H1 (cell line): ENCODE measurements at regions not wholly inside any gene's neighbourhood (a gene's known extent, or its start where the extent isn't known, plus 50 kb on each side); places are given as distances from the start of the nearest gene placed in this dataset.

ENCODE experiments used
- CTCF ChIA-PET: fragments of 300-600 bp; sonication (Branson Sonifier 250); formaldehyde crosslinking; loops from one replicate; lab custom pipeline; 2021; ENCODE audit not compliant: partially characterized antibody; lab: Charles Lee
- POLR2A ChIA-PET: fragments of 300-600 bp; sonication (Branson Sonifier 250); formaldehyde crosslinking; loops from one replicate; lab custom pipeline; 2021; ENCODE audit warnings: inconsistent platforms; ENCODE audit not compliant: partially characterized antibody; lab: Charles Lee
- DNase-seq, 2 experiments: peaks; one replicate each; pipeline versions ENCODE4 v3.0.0 to v3.0.0-alpha.2; 2010 to 2022; ENCODE audit warnings: low spot score in 2 of 2, low read depth in 1 of 2, mixed read lengths in 1 of 2
- FAIRE-seq: peaks from 2 replicates; lab custom pipeline; 2011; peaks lifted over from hg19 to GRCh38; lab: Jason Lieb, UNC
- H2AFZ ChIP-seq: 2 replicates; pipeline ENCODE4 v1.8.1; 2012; ENCODE audit warnings: low read length, inconsistent platforms
- H2AK5ac ChIP-seq: 2 replicates; pipeline ENCODE4 v1.6.1; 2013; ENCODE audit warnings: low read depth, low read length
- H2BK120ac ChIP-seq: replicated peaks from 2 replicates; pipeline ENCODE3; 2013; ENCODE audit warnings: low read depth, low read length, inconsistent platforms
- H2BK12ac ChIP-seq: 2 replicates; pipeline ENCODE4 v1.6.1; 2013; ENCODE audit warnings: low read depth, low read length
- H2BK15ac ChIP-seq: 2 replicates; pipeline ENCODE4 v1.6.1; 2013; ENCODE audit warnings: low read length
- H2BK20ac ChIP-seq: 2 replicates; pipeline ENCODE4 v1.6.1; 2013; ENCODE audit warnings: low read length
- H2BK5ac ChIP-seq: 2 replicates; pipeline ENCODE4 v1.6.1; 2013; ENCODE audit warnings: low read depth, low read length
- H3K14ac ChIP-seq: 2 replicates; pipeline ENCODE4 v1.6.1; 2013; ENCODE audit warnings: inconsistent platforms; ENCODE audit not compliant: insufficient read length
- H3K18ac ChIP-seq: 2 replicates; pipeline ENCODE4 v1.6.1; 2013; ENCODE audit warnings: low read length; ENCODE audit errors: extremely low read depth
- H3K23ac ChIP-seq: 2 replicates; pipeline ENCODE4 v1.6.1; 2013; ENCODE audit warnings: inconsistent platforms; ENCODE audit not compliant: insufficient read length
- H3K23me2 ChIP-seq: 2 replicates; pipeline ENCODE4 v1.6.1; 2013; ENCODE audit warnings: low read depth, low read length
- H3K27ac ChIP-seq: 2 replicates; pipeline ENCODE4 v1.6.1; 2011; ENCODE audit warnings: low read depth, low read length, inconsistent platforms
- H3K27me3 ChIP-seq, 4 experiments: replicated peaks in 1 of 4; 1 replicate in 1 of 4; 2 replicates in 3 of 4; pipeline versions ENCODE4 v1.6.1 to v1.8.1; 2011 to 2013; ENCODE audit warnings: low read length in 3 of 4, mild to moderate bottlenecking in 3 of 4, inconsistent platforms in 2 of 4, mixed read lengths in 2 of 4, moderate library complexity in 1 of 4; ENCODE audit not compliant: control insufficient read depth in 3 of 4, insufficient read depth in 3 of 4; ENCODE audit errors: extremely low read depth in 1 of 4
- H3K36me3 ChIP-seq, 4 experiments: 2 replicates each; pipeline versions ENCODE4 v1.6.1 to v1.8.1; 2011 to 2013; ENCODE audit warnings: mild to moderate bottlenecking in 4 of 4, low read length in 3 of 4, moderate library complexity in 2 of 4, control low read depth in 1 of 4, inconsistent platforms in 1 of 4; ENCODE audit not compliant: insufficient read depth in 4 of 4, control insufficient read depth in 2 of 4
- H3K4ac ChIP-seq: replicated peaks from 2 replicates; pipeline ENCODE3; 2013; ENCODE audit warnings: low read length, low read depth, mixed read lengths, inconsistent platforms; ENCODE audit not compliant: insufficient read length
- H3K4me1 ChIP-seq, 4 experiments: replicated peaks in 1 of 4; 1 replicate in 1 of 4; 2 replicates in 3 of 4; pipeline versions ENCODE4 v1.6.1 to v1.8.1; 2011 to 2013; ENCODE audit warnings: low read length in 3 of 4, inconsistent platforms in 2 of 4, mixed read lengths in 1 of 4; ENCODE audit not compliant: insufficient read depth in 4 of 4, control insufficient read depth in 3 of 4
- H3K4me2 ChIP-seq, 2 experiments: 2 replicates each; pipeline versions ENCODE4 v1.6.1 to v1.8.1; 2011 to 2013; ENCODE audit warnings: low read depth in 2 of 2, low read length in 2 of 2, control low read depth in 1 of 2, inconsistent platforms in 1 of 2, mild to moderate bottlenecking in 1 of 2; ENCODE audit not compliant: insufficient read depth in 1 of 2
- H3K4me3 ChIP-seq, 4 experiments: fragments of 200-600, 300-600 bp in 1 of 4; sonication (generic), shearing (Covaris generic), sonication (Bioruptor Twin) in 1 of 4; 2 replicates each; pipeline versions ENCODE4 v1.5.1 to v1.8.1; 2011 to 2016; ENCODE audit warnings: low read length in 4 of 4, low read depth in 3 of 4, control low read depth in 2 of 4, inconsistent platforms in 2 of 4, mild to moderate bottlenecking in 2 of 4, mixed read lengths in 1 of 4, moderate library complexity in 1 of 4; ENCODE audit not compliant: insufficient read depth in 2 of 4; ENCODE audit errors: extremely low read depth in 1 of 4
- H3K56ac ChIP-seq: replicated peaks from 2 replicates; pipeline ENCODE3; 2013; ENCODE audit warnings: low read depth, mild to moderate bottlenecking, mixed read lengths, low read length, inconsistent platforms; ENCODE audit not compliant: insufficient read length
- H3K79me1 ChIP-seq: 2 replicates; pipeline ENCODE4 v1.6.1; 2013; ENCODE audit warnings: low read depth, low read length, control low read depth
- H3K79me2 ChIP-seq, 2 experiments: 2 replicates each; pipeline versions ENCODE4 v1.6.1 to v1.8.1; 2012 to 2013; ENCODE audit warnings: low read length in 2 of 2, mild to moderate bottlenecking in 2 of 2, inconsistent platforms in 1 of 2; ENCODE audit not compliant: insufficient read depth in 2 of 2, control insufficient read depth in 1 of 2
- H3K9ac ChIP-seq, 4 experiments: replicated peaks in 1 of 4; 1 replicate in 1 of 4; 2 replicates in 3 of 4; pipeline versions ENCODE4 v1.6.1 to v1.8.1; 2011 to 2013; ENCODE audit warnings: low read depth in 3 of 4, low read length in 3 of 4, control low read depth in 2 of 4, mild to moderate bottlenecking in 2 of 4, moderate library complexity in 2 of 4, inconsistent platforms in 1 of 4; ENCODE audit errors: extremely low read depth in 1 of 4
- H3K9me3 ChIP-seq, 2 experiments: 2 replicates each; pipeline versions ENCODE4 v1.6.1 to v1.8.1; 2012 to 2013; ENCODE audit warnings: mild to moderate bottlenecking in 2 of 2, moderate library complexity in 2 of 2, control low read depth in 1 of 2, inconsistent platforms in 1 of 2, low read depth in 1 of 2, low read length in 1 of 2, mixed read lengths in 1 of 2; ENCODE audit not compliant: insufficient read depth in 2 of 2
- H4K20me1 ChIP-seq, 2 experiments: replicated peaks in 1 of 2; 2 replicates each; pipeline versions ENCODE3 to v1.8.1; 2011 to 2013; ENCODE audit warnings: inconsistent platforms in 2 of 2, low read length in 2 of 2, mild to moderate bottlenecking in 1 of 2; ENCODE audit not compliant: insufficient read depth in 2 of 2, control insufficient read depth in 1 of 2
- H4K5ac ChIP-seq: 2 replicates; pipeline ENCODE4 v1.6.1; 2013; ENCODE audit warnings: low read length, low read depth, mixed read lengths, inconsistent platforms; ENCODE audit not compliant: insufficient read length
- H4K8ac ChIP-seq: 2 replicates; pipeline ENCODE4 v1.8.0; 2013; ENCODE audit warnings: mild to moderate bottlenecking, moderate library complexity, low read length, inconsistent platforms; ENCODE audit not compliant: insufficient read depth; ENCODE audit errors: extremely low read depth
- H4K91ac ChIP-seq: replicated peaks from 2 replicates; pipeline ENCODE3; 2013; ENCODE audit warnings: low read length, mixed read lengths, inconsistent platforms; ENCODE audit not compliant: insufficient read length
- BACH1 ChIP-seq: IDR thresholded peaks from 2 replicates; pipeline ENCODE4 v1.6.1; 2012; ENCODE audit warnings: low read length, improper control_type of control experiment
- NANOG ChIP-seq: IDR thresholded peaks from 2 replicates; pipeline ENCODE4 v1.6.1; 2011; ENCODE audit warnings: low read length, low read depth, mild to moderate bottlenecking, inconsistent platforms; ENCODE audit not compliant: insufficient read depth, poor library complexity, severe bottlenecking
- PHF8 ChIP-seq: fragments of 200-600 bp; sonication (generic); conservative IDR thresholded peaks from 2 replicates; pipeline ENCODE4 v1.7.1; 2012; ENCODE audit warnings: low read depth, mild to moderate bottlenecking, inconsistent platforms, low read length, moderate library complexity
- POU5F1 ChIP-seq: IDR thresholded peaks from 2 replicates; pipeline ENCODE4 v1.6.1; 2011; ENCODE audit warnings: low read depth, mild to moderate bottlenecking, low read length, moderate library complexity
- RFX5 ChIP-seq: IDR thresholded peaks from 2 replicates; pipeline ENCODE4 v1.6.1; 2011; ENCODE audit warnings: low read depth, low read length, improper control_type of control experiment, borderline replicate concordance
- SAP30 ChIP-seq: fragments of 300-600 bp; sonication (generic); IDR thresholded peaks from 2 replicates; pipeline ENCODE4 v1.7.1; 2012; ENCODE audit warnings: low read length, moderate library complexity, mild to moderate bottlenecking, inconsistent platforms; ENCODE audit not compliant: insufficient read depth, insufficient replicate concordance
- SP4 ChIP-seq: IDR thresholded peaks from 2 replicates; pipeline ENCODE4 v1.6.1; 2012; ENCODE audit warnings: low read length, inconsistent platforms
- TAF7 ChIP-seq: optimal IDR thresholded peaks from 2 replicates; pipeline ENCODE3; 2011; ENCODE audit warnings: low read depth, mild to moderate bottlenecking, inconsistent platforms, low read length, moderate library complexity, borderline replicate concordance
- YY1 ChIP-seq: IDR thresholded peaks from 2 replicates; pipeline ENCODE4 v1.6.1; 2011; ENCODE audit warnings: low read depth, mild to moderate bottlenecking, low read length
- WGBS, 2 experiments: shearing (Covaris generic) in 1 of 2; methylation state at CpG; one replicate each; pipeline versions ENCODE4 v1.1.6 to v1.1.7; 2013 to 2015; ENCODE audit warnings: low lambda C conversion rate in 2 of 2, mixed read lengths in 2 of 2, inconsistent platforms in 1 of 2, low coverage in 1 of 2, missing lambda C conversion rate in 1 of 2; ENCODE audit not compliant: insufficient replicate concordance in 2 of 2, insufficient coverage in 1 of 2, insufficient read length in 1 of 2; ENCODE audit errors: extremely low coverage in 1 of 2, missing lambda C conversion rate in 1 of 2; 5-methylcytosine and 5-hydroxymethylcytosine counted together
- TF ChIP-seq, protein P1 (sequence below): IDR thresholded peaks from 2 replicates; pipeline ENCODE4 v1.6.1; 2012; ENCODE audit warnings: inconsistent platforms

DNA sequence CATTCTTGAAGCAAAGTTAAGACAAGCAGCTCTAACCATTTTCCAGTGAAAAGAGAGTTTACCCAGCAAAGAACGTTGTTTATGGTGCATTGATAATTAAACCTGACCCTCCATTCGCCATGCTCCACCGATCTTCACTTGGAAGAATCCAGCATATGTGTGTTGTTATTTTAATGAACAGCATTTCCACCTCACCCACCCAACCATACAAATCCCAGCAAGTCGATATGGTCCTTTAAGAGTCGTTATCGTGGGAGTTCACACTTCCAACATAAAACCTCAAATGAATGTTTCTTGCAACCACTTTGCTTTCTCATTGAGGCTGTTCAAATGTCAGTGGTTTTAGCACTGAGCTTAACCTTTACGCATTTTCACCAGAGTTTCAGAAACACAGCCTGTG lies 147.4 kb upstream of the LDB2 start:
- H2AK5ac ChIP-seq = no peak overlapping the region
- no peak overlapping the region for H2BK5ac ChIP-seq
- H3K79me2 ChIP-seq = no peaks in the 10 kb centered on the region
- H3K14ac ChIP-seq = no peak overlapping the region
- ChIA-PET POLR2A (no interaction called here), CTCF (interaction anchor here (0.7 to 0.9 kb wide), 2 partner anchors 11 to 137 kb away, joined by 3 read pairs; no protein-coding TSS in a partner anchor)
- peaks cover 0 to 2% of the 10 kb centered on the region in 2 experiments; a peak in 1 of 4 replicates for H3K9me3 ChIP-seq
- no peak overlapping the region for H3K4me3 ChIP-seq
- no peak overlapping the region for H2BK20ac ChIP-seq
- H2AFZ ChIP-seq = no peak overlapping the region
- H4K8ac ChIP-seq = no peak overlapping the region
- H4K91ac ChIP-seq = no peak overlapping the region
- H2BK120ac ChIP-seq = no peak overlapping the region
- no peak overlapping the region for H3K9ac ChIP-seq
- H3K18ac ChIP-seq = no peak overlapping the region
- no peaks in the 10 kb centered on the region for H3K23me2 ChIP-seq
- DNase-seq (no peak), FAIRE-seq (no peak)
- H3K79me1 ChIP-seq = no peaks in the 10 kb centered on the region
- no peak overlapping the region for H3K27ac ChIP-seq
- H3K4me2 ChIP-seq = no peak overlapping the region
- H4K5ac ChIP-seq = no peak overlapping the region
- H3K27me3 ChIP-seq = no peaks in the 10 kb centered on the region
- H4K20me1 ChIP-seq = no peaks in the 10 kb centered on the region
- no peak overlapping the region for H2BK15ac ChIP-seq
- no peak overlapping the region for H2BK12ac ChIP-seq
- no peak overlapping the region for H3K4ac ChIP-seq
- H3K36me3 ChIP-seq = no peaks in the 10 kb centered on the region
- no peak overlapping the region for H3K56ac ChIP-seq
- no peak overlapping the region for H3K23ac ChIP-seq
- no peaks in the 10 kb centered on the region for H3K4me1 ChIP-seq
- 94% methylated on average over 7 of the region's 7 CpGs; no CpG with 5 or more reads in 1 of the 2 experiments for WGBS, 2 experiments
- TF ChIP-seq TAF7 = no peak
- no peak for TF ChIP-seq PHF8
- no peak for TF ChIP-seq SAP30
- no peak for TF ChIP-seq POU5F1
- TF ChIP-seq, protein P1, sequence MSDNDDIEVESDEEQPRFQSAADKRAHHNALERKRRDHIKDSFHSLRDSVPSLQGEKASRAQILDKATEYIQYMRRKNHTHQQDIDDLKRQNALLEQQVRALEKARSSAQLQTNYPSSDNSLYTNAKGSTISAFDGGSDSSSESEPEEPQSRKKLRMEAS = no peak
- no peak for TF ChIP-seq NANOG
- TF ChIP-seq YY1 = no peak
- no peak for TF ChIP-seq SP4
- no peak for TF ChIP-seq BACH1
- TF ChIP-seq RFX5 = no peak
